PC-3 (cell line): ENCODE measurements at regions not wholly inside any gene's neighbourhood (a gene's known extent, or its start where the extent isn't known, plus 50 kb on each side); places are given as distances from the start of the nearest gene placed in this dataset.

ENCODE experiments used
- ATAC-seq: fragments of 200-7000 bp; cut with Tn5 transposase; 2 replicates; pipeline ENCODE4 v1.9.1; 2020; ENCODE audit warnings: mild to moderate bottlenecking, moderate library complexity
- BruUV-seq: library from RNA; stranded (reverse); fragments of 400-500 nt; replicated peaks from 2 replicates; lab custom pipeline; 2021; lab: Mats Ljungman, UMichigan
- CTCF ChIA-PET: fragments of 300-600 bp; sonication (Branson Sonifier 250); formaldehyde crosslinking; loops from one replicate; lab custom pipeline; 2022; ENCODE audit warnings: antibody characterized with exemption; lab: Charles Lee
- POLR2A ChIA-PET: fragments of 300-600 bp; sonication (Branson Sonifier 250); formaldehyde crosslinking; loops from one replicate; lab custom pipeline; 2022; ENCODE audit warnings: antibody characterized with exemption; ENCODE audit not compliant: unreplicated experiment; lab: Charles Lee
- DNase-seq: peaks from one replicate; pipeline ENCODE4 v3.0.0-alpha.2; 2015
- H2AFZ ChIP-seq: fragments of 300-600 bp; sonication (generic); 2 replicates; pipeline ENCODE4 v1.6.0; 2016; ENCODE audit warnings: antibody characterized with exemption, low read length
- H3F3A ChIP-seq: fragments of 300-600 bp; sonication (generic); one replicate; pipeline ENCODE4 v1.6.0; 2017; ENCODE audit warnings: antibody characterized with exemption, low read length, control low read depth, mild to moderate bottlenecking; ENCODE audit not compliant: unreplicated experiment
- H3K27ac ChIP-seq: fragments of 300-600 bp; sonication (generic); 2 replicates; pipeline ENCODE4 v1.5.1; 2016; ENCODE audit warnings: mild to moderate bottlenecking, low read length
- H3K27me3 ChIP-seq: fragments of 300-600 bp; sonication (generic); 2 replicates; pipeline ENCODE4 v1.6.1; 2016; ENCODE audit warnings: low read length, mixed read lengths
- H3K36me3 ChIP-seq: fragments of 300-600 bp; sonication (generic); 2 replicates; pipeline ENCODE4 v1.6.1; 2016; ENCODE audit warnings: low read depth, mixed run types, low read length, mixed read lengths
- H3K4me1 ChIP-seq: fragments of 300-600 bp; sonication (generic); 2 replicates; pipeline ENCODE4 v1.5.1; 2016; ENCODE audit warnings: low read length; ENCODE audit not compliant: insufficient read depth
- H3K4me2 ChIP-seq: fragments of 300-600 bp; sonication (generic); 2 replicates; pipeline ENCODE4 v1.6.0; 2016; ENCODE audit warnings: low read length
- H3K4me3 ChIP-seq: fragments of 300-600 bp; sonication (generic); 2 replicates; pipeline ENCODE4 v1.5.1; 2016; ENCODE audit warnings: mild to moderate bottlenecking, low read length, mixed read lengths
- H3K79me2 ChIP-seq: fragments of 300-600 bp; sonication (generic); 2 replicates; pipeline ENCODE4 v1.6.1; 2017; ENCODE audit warnings: low read length, mixed read lengths
- H3K9ac ChIP-seq: fragments of 300-600 bp; sonication (generic); 2 replicates; pipeline ENCODE4 v1.6.0; 2016; ENCODE audit warnings: mild to moderate bottlenecking, low read length
- H3K9me2 ChIP-seq: fragments of 300-600 bp; sonication (generic); replicated peaks from 2 replicates; pipeline ENCODE4 v1.6.1; 2016; ENCODE audit warnings: mixed run types, low read length, mixed read lengths
- H3K9me3 ChIP-seq: fragments of 300-600 bp; sonication (generic); 2 replicates; pipeline ENCODE4 v1.6.1; 2016; ENCODE audit warnings: low read length, mixed read lengths
- H4K20me1 ChIP-seq: fragments of 300-600 bp; sonication (generic); 2 replicates; pipeline ENCODE4 v1.6.1; 2016; ENCODE audit warnings: low read length, mixed read lengths
- EZH2 ChIP-seq: fragments of 300-600 bp; sonication (generic); IDR thresholded peaks from one replicate; pipeline ENCODE4 v1.6.1; 2017; ENCODE audit warnings: antibody characterized with exemption, mild to moderate bottlenecking, low read length; ENCODE audit not compliant: unreplicated experiment
- EZH2phosphoT487 ChIP-seq: fragments of 300-600 bp; sonication (generic); IDR thresholded peaks from 2 replicates; pipeline ENCODE4 v1.6.1; 2018; ENCODE audit warnings: mild to moderate bottlenecking, antibody characterized with exemption, low read length, borderline replicate concordance
- intact Hi-C: fragments of 100-400 bp; cut with micrococcal nuclease; formaldehyde crosslinking; loops from 2 replicates; pipeline ENCODE4 v1.9.0; 2023
- TF ChIP-seq, protein P1 (sequence below): fragments of 300-600 bp; sonication (generic); conservative IDR thresholded peaks from 2 replicates; pipeline ENCODE4 v1.5.1; 2017; ENCODE audit warnings: antibody characterized with exemption, low read depth, mild to moderate bottlenecking, low read length

DNA sequence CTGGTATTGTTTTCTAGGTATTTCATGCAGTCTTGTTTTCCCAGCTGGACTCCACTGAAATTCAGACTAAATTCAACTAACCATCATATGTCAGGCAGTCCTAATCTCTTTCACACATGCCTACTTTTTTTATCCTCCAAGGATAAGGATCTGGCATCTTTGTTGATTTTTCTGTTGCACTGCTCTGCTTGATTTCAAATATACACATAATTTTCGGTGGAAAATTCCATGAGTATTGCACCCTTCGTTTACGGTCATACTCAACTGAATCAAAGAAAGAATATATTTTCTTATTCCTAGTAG is 64.8 kb upstream of the UNC93A start:
- Histone ChIP-seq H3F3A (no peaks in the 10 kb centered on the region), H3K4me2 (no peak overlapping the region), H3K79me2 (no peaks in the 10 kb centered on the region), H3K27ac (no peak overlapping the region), H3K9me3 (no peaks in the 10 kb centered on the region), H3K27me3 (peaks cover 60% of the 10 kb centered on the region), H3K9me2 (no peaks in the 10 kb centered on the region), H3K4me1 (no peaks in the 10 kb centered on the region), H2AFZ (no peak overlapping the region), H3K9ac (no peak overlapping the region), H4K20me1 (no peaks in the 10 kb centered on the region), H3K36me3 (no peaks in the 10 kb centered on the region), H3K4me3 (no peak overlapping the region)
- ATAC-seq (no peak), DNase-seq (no peak)
- POLR2A ChIA-PET = no interaction called here
- intact Hi-C loops = no loop called here
- CTCF ChIA-PET = no interaction called here
- BruUV-seq = no TSS peak
- TF ChIP-seq, protein P1, sequence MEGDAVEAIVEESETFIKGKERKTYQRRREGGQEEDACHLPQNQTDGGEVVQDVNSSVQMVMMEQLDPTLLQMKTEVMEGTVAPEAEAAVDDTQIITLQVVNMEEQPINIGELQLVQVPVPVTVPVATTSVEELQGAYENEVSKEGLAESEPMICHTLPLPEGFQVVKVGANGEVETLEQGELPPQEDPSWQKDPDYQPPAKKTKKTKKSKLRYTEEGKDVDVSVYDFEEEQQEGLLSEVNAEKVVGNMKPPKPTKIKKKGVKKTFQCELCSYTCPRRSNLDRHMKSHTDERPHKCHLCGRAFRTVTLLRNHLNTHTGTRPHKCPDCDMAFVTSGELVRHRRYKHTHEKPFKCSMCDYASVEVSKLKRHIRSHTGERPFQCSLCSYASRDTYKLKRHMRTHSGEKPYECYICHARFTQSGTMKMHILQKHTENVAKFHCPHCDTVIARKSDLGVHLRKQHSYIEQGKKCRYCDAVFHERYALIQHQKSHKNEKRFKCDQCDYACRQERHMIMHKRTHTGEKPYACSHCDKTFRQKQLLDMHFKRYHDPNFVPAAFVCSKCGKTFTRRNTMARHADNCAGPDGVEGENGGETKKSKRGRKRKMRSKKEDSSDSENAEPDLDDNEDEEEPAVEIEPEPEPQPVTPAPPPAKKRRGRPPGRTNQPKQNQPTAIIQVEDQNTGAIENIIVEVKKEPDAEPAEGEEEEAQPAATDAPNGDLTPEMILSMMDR = no peak
- no peak for TF ChIP-seq EZH2
- TF ChIP-seq EZH2phosphoT487 = no peak

DNA sequence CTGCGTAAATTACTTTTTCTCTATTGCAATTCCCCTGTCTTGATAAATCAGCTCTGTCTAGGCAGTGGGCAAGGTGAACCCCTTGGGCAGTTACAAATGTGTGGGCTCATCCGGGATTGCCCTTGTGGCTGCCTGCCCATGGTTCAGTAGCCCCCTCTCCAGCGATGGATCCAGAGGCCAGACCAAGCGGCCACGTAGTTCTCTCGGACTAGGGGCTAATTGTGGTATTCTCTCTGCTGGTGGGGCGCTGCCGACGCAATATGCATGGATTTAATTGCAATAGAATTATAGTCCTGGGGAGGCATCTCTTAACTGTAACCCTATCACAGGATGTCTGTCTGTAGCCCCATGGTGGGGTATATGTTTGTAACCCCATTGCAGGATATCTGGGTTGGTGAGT is 64.3 kb upstream of the UNC93A start:
- intact Hi-C loops = no loop called here
- Histone ChIP-seq H3K79me2 (no peaks in the 10 kb centered on the region), H3K4me3 (no peak overlapping the region), H3K27ac (no peak overlapping the region), H2AFZ (no peak overlapping the region), H3K27me3 (peaks cover 56% of the 10 kb centered on the region), H3F3A (no peaks in the 10 kb centered on the region), H3K9me2 (no peaks in the 10 kb centered on the region), H3K9ac (no peak overlapping the region), H3K36me3 (no peaks in the 10 kb centered on the region), H3K4me2 (no peak overlapping the region), H3K9me3 (no peaks in the 10 kb centered on the region), H4K20me1 (no peaks in the 10 kb centered on the region), H3K4me1 (no peaks in the 10 kb centered on the region)
- TF ChIP-seq EZH2 (no peak), EZH2phosphoT487 (no peak)
- TF ChIP-seq, protein P1 = no peak
- POLR2A ChIA-PET = no interaction called here
- no peak for ATAC-seq
- CTCF ChIA-PET = no interaction called here
- DNase-seq = no peak
- no TSS peak for BruUV-seq

DNA sequence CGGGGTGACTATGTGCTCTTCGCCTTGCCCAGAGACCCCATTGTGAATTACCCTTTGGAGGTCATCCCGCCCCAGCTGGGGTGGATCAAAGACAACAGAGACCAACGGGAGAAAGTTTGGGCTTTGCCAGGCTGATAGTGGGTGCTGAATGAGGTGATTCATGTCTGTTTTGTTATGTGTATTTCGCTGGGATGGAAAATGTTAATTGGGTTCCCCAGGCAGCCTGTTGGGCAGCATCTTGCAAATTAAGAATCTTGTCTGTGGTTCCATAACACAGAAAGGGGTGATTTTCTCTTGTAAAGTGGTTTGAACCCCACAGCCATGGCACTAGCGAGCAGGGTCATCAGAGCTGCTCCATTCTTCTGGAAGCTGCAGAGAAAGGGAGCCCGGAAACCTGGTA is 63.1 kb upstream of the UNC93A start:
- H2AFZ ChIP-seq = no peak overlapping the region
- no peaks in the 10 kb centered on the region for H3F3A ChIP-seq
- ATAC-seq = no peak
- H3K9ac ChIP-seq = no peak overlapping the region
- TF ChIP-seq, protein P1 = no peak
- TF ChIP-seq EZH2 (no peak), EZH2phosphoT487 (no peak)
- no peaks in the 10 kb centered on the region for H3K9me3 ChIP-seq
- POLR2A ChIA-PET = no interaction called here
- H3K79me2 ChIP-seq = no peaks in the 10 kb centered on the region
- H4K20me1 ChIP-seq = no peaks in the 10 kb centered on the region
- CTCF ChIA-PET = no interaction called here
- intact Hi-C loops = no loop called here
- no peak overlapping the region for H3K4me2 ChIP-seq
- H3K27me3 ChIP-seq = peaks cover 61% of the 10 kb centered on the region
- no TSS peak for BruUV-seq
- H3K27ac ChIP-seq = no peak overlapping the region
- no peak overlapping the region for H3K4me3 ChIP-seq
- no peak for DNase-seq
- no peaks in the 10 kb centered on the region for H3K36me3 ChIP-seq
- no peaks in the 10 kb centered on the region for H3K9me2 ChIP-seq
- H3K4me1 ChIP-seq = no peaks in the 10 kb centered on the region
